ENCODE measurements at regions not wholly inside any gene's neighbourhood (a gene's known extent, or its start where the extent isn't known, plus 50 kb on each side); places are given as distances from the start of the nearest gene placed in this dataset.

DNA sequence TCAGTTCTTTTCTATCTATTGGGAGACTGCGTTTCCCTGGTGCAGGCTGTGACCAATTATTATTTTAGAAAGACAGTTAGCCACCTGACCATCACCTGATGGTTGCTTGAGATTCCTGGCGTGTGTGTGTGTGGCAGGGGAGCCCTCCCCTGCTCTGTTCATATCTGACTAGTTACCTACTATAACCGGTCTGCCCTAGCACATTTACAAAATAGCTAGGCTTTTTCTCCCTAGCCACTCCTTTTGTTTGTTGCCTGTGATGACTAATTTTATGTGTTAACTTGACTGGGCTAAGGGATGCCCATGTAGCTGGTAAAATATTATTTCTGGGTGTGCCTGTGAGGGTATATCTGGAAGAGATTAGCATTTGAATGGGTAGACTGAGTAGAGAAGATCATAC is 76.9 kb downstream of the OLFM4 start:
- TF ChIP-seq, protein P1, sequence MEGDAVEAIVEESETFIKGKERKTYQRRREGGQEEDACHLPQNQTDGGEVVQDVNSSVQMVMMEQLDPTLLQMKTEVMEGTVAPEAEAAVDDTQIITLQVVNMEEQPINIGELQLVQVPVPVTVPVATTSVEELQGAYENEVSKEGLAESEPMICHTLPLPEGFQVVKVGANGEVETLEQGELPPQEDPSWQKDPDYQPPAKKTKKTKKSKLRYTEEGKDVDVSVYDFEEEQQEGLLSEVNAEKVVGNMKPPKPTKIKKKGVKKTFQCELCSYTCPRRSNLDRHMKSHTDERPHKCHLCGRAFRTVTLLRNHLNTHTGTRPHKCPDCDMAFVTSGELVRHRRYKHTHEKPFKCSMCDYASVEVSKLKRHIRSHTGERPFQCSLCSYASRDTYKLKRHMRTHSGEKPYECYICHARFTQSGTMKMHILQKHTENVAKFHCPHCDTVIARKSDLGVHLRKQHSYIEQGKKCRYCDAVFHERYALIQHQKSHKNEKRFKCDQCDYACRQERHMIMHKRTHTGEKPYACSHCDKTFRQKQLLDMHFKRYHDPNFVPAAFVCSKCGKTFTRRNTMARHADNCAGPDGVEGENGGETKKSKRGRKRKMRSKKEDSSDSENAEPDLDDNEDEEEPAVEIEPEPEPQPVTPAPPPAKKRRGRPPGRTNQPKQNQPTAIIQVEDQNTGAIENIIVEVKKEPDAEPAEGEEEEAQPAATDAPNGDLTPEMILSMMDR (IDR thresholded peaks at IDR 0.05): no peak
- no peak for TF ChIP-seq POLR2A (IDR thresholded peaks at IDR 0.05)

All from tibial nerve (tissue), 3 donors.